Neural cell (in vitro differentiated cells): ENCODE measurements at regions not wholly inside any gene's neighbourhood (a gene's known extent, or its start where the extent isn't known, plus 50 kb on each side); places are given as distances from the start of the nearest gene placed in this dataset.

Experiments used
- H2AFZ ChIP-seq: fragments of 200-600, 300-800 bp; sonication (generic), shearing (Covaris generic); 2 replicates; pipeline ENCODE4 v1.6.0; 2014; ENCODE audit warnings: low read depth, mild to moderate bottlenecking, antibody characterized with exemption, low read length, moderate library complexity
- H3F3A ChIP-seq: fragments of 200-600 bp; shearing (Covaris generic); 2 replicates; pipeline ENCODE4 v1.6.1; 2016; ENCODE audit warnings: mild to moderate bottlenecking, moderate library complexity, mixed read lengths, antibody characterized with exemption, low read length; ENCODE audit not compliant: insufficient read depth, poor library complexity, severe bottlenecking
- H3K27ac ChIP-seq: fragments of 200-600, 300-800 bp; sonication (generic), shearing (Covaris generic); 2 replicates; pipeline ENCODE4 v1.5.1; 2014; ENCODE audit warnings: mild to moderate bottlenecking, low read length, moderate library complexity
- H3K27me3 ChIP-seq: fragments of 300-800, 200-600 bp; sonication (generic), shearing (Covaris generic); 2 replicates; pipeline ENCODE4 v1.6.0; 2014; ENCODE audit warnings: mild to moderate bottlenecking, low read depth, low read length, moderate library complexity; ENCODE audit not compliant: insufficient read depth
- H3K36me3 ChIP-seq: fragments of 300-800, 200-600 bp; sonication (generic), shearing (Covaris generic); 2 replicates; pipeline ENCODE4 v1.5.1; 2014; ENCODE audit warnings: mild to moderate bottlenecking, antibody characterized with exemption, low read length, moderate library complexity; ENCODE audit not compliant: insufficient read depth
- H3K4me2 ChIP-seq: fragments of 300-800, 200-600 bp; sonication (generic), shearing (Covaris generic); 2 replicates; pipeline ENCODE4 v1.6.0; 2014; ENCODE audit warnings: mild to moderate bottlenecking, low read length
- H3K4me3 ChIP-seq: fragments of 300-800, 200-600 bp; sonication (generic), shearing (Covaris generic); 2 replicates; pipeline ENCODE4 v1.5.1; 2014; ENCODE audit warnings: mild to moderate bottlenecking, low read length, moderate library complexity
- H3K79me2 ChIP-seq: fragments of 200-600 bp; shearing (Covaris generic); replicated peaks from 2 replicates; pipeline ENCODE4 v1.6.0; 2014; ENCODE audit warnings: mild to moderate bottlenecking, low read length, moderate library complexity; ENCODE audit not compliant: insufficient read depth
- H3K9ac ChIP-seq: fragments of 300-800, 200-600 bp; sonication (generic), shearing (Covaris generic); 2 replicates; pipeline ENCODE4 v1.6.1; 2016; ENCODE audit warnings: mild to moderate bottlenecking, low read length, mixed read lengths
- H3K9me2 ChIP-seq: fragments of 200-600 bp; shearing (Covaris generic); 2 replicates; pipeline ENCODE4 v1.6.1; 2016; ENCODE audit warnings: mild to moderate bottlenecking, low read length, mixed read lengths; ENCODE audit not compliant: insufficient read depth
- H3K9me3 ChIP-seq: fragments of 200-600, 300-800 bp; sonication (generic), shearing (Covaris generic); 2 replicates; pipeline ENCODE4 v1.6.1; 2016; ENCODE audit warnings: mild to moderate bottlenecking, mixed run types, low read length, moderate library complexity, mixed read lengths
- H4K20me1 ChIP-seq: fragments of 200-600 bp; shearing (Covaris generic); 2 replicates; pipeline ENCODE4 v1.6.1; 2016; ENCODE audit warnings: mild to moderate bottlenecking, mixed run types; ENCODE audit not compliant: insufficient read depth
- CTCF ChIP-seq: fragments of 450-650 bp; IDR thresholded peaks from 2 replicates; pipeline ENCODE4 v1.5.1; 2014; ENCODE audit warnings: antibody characterized with exemption, mild to moderate bottlenecking, moderate library complexity; ENCODE audit not compliant: poor library complexity, severe bottlenecking
- EP300 ChIP-seq: fragments of 450-650 bp; conservative IDR thresholded peaks from 2 replicates; pipeline ENCODE4 v1.6.1; 2014; ENCODE audit warnings: antibody characterized with exemption, mild to moderate bottlenecking, moderate library complexity; ENCODE audit not compliant: poor library complexity, severe bottlenecking
- EZH2 ChIP-seq: fragments of 200-600, 300-800 bp; shearing (Covaris generic), sonication (generic); IDR thresholded peaks from 2 replicates; pipeline ENCODE4 v1.6.1; 2014; ENCODE audit warnings: antibody characterized with exemption, low read length, borderline replicate concordance, mild to moderate bottlenecking; ENCODE audit not compliant: insufficient read depth, poor library complexity, severe bottlenecking
- MXI1 ChIP-seq: fragments of 450-650 bp; conservative IDR thresholded peaks from 2 replicates; pipeline ENCODE4 v1.6.1; 2014; ENCODE audit warnings: antibody characterized with exemption, mild to moderate bottlenecking; ENCODE audit not compliant: poor library complexity, severe bottlenecking
- POLR2AphosphoS5 ChIP-seq: IDR thresholded peaks from 2 replicates; pipeline ENCODE4 v1.6.1; 2012
- RAD21 ChIP-seq: fragments of 450-650 bp; conservative IDR thresholded peaks from 2 replicates; pipeline ENCODE4 v1.6.1; 2014; ENCODE audit warnings: antibody characterized with exemption, mild to moderate bottlenecking, moderate library complexity
- REST ChIP-seq: IDR thresholded peaks from 2 replicates; pipeline ENCODE4 v1.6.1; 2012; ENCODE audit warnings: borderline replicate concordance
- SMC3 ChIP-seq: fragments of 450-650 bp; conservative IDR thresholded peaks from 2 replicates; pipeline ENCODE4 v1.6.1; 2014; ENCODE audit warnings: antibody characterized with exemption, mild to moderate bottlenecking, moderate library complexity; ENCODE audit not compliant: poor library complexity
- TAF1 ChIP-seq: IDR thresholded peaks from 2 replicates; pipeline ENCODE4 v1.6.1; 2012; ENCODE audit warnings: low read depth

- Histone ChIP-seq H3K4me3 (no peak overlapping the region), H3K9me3 (no peaks in the 10 kb centered on the region), H3K79me2 (no peaks in the 10 kb centered on the region), H4K20me1 (no peaks in the 10 kb centered on the region), H3K4me2 (no peak overlapping the region), H3F3A (no peaks in the 10 kb centered on the region), H3K9ac (no peak overlapping the region), H3K27ac (no peak overlapping the region), H2AFZ (no peak overlapping the region), H3K36me3 (no peaks in the 10 kb centered on the region), H3K9me2 (no peaks in the 10 kb centered on the region), H3K27me3 (no peaks in the 10 kb centered on the region)
- TF ChIP-seq MXI1 (no peak), RAD21 (no peak), CTCF (no peak), EP300 (no peak), EZH2 (no peak), SMC3 (no peak), REST (no peak)
Observed at GRCh38 chr4:189096108-189096507, 844.6 kb upstream of the FRG1 start.

GRCh38 chr4:189096717-189097116 is 844.0 kb upstream of the FRG1 start:
- H3K9ac ChIP-seq: no peak overlapping the region
- H3K27me3 ChIP-seq: no peaks in the 10 kb centered on the region
- H3K27ac ChIP-seq: no peak overlapping the region

More at GRCh38 chr4:189096717-189097116, 844.0 kb upstream of the FRG1 start:
- Histone ChIP-seq H3K4me3 (no peak overlapping the region), H3K4me2 (no peak overlapping the region), H3K9me3 (no peaks in the 10 kb centered on the region), H4K20me1 (no peaks in the 10 kb centered on the region), H3K79me2 (no peaks in the 10 kb centered on the region), H3K36me3 (no peaks in the 10 kb centered on the region), H3K9me2 (no peaks in the 10 kb centered on the region), H3F3A (no peaks in the 10 kb centered on the region), H2AFZ (no peak overlapping the region)
- TF ChIP-seq EP300 (no peak), TAF1 (no peak), EZH2 (no peak), POLR2AphosphoS5 (no peak), SMC3 (no peak), REST (no peak), RAD21 (no peak), MXI1 (no peak), CTCF (no peak)
